K562 (cell line): ENCODE measurements at regions not wholly inside any gene's neighbourhood (a gene's known extent, or its start where the extent isn't known, plus 50 kb on each side); places are given as distances from the start of the nearest gene placed in this dataset.

Source experiments
- CCAR2 ChIP-seq: fragments of 200-400 bp; formaldehyde crosslinking; IDR thresholded peaks from 2 replicates; pipeline ENCODE4 v1.6.1; 2017; ENCODE audit warnings: mild to moderate bottlenecking, low read depth, low read length
- HDAC2 ChIP-seq: fragments of 450-650 bp; IDR thresholded peaks from 2 replicates; pipeline ENCODE4 v1.6.1; 2016; ENCODE audit warnings: mild to moderate bottlenecking

DNA sequence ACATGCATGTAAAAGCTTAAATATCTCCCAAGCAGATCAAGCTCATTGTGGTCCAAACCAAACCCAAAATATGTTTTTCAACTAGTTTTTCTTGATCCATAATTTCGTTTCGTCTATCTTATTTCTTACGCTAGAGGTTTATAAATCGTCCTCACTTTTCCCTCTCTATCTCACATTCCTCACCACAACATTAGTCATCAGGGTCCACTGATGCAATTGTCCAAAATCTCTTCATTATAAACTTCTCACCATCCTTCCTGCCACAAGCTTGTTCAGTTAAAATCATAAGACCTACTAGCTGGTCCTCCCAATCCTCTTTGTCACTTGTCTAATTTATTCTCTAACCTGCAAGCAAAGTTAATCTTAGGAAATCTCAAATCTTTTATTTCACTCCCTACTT lies 173.0 kb upstream of the PALMD start:
- TF ChIP-seq CCAR2 = no peak
- TF ChIP-seq HDAC2 = no peak
